Thymus (tissue), 11 donors: ENCODE measurements at regions not wholly inside any gene's neighbourhood (a gene's known extent, or its start where the extent isn't known, plus 50 kb on each side); places are given as distances from the start of the nearest gene placed in this dataset.

ENCODE experiments used
- DNase-seq, 9 donors: peaks; one replicate each; pipeline ENCODE4 v3.0.0-alpha.2; 2013; ENCODE audit warnings: low spot score in 9 of 9, low read depth in 6 of 9, missing footprints in 1 of 9
- H3K27ac ChIP-seq, 2 donors: one replicate each; pipeline ENCODE4 v1.5.1; 2013; ENCODE audit warnings: control low read depth in 1 of 2, low read depth in 1 of 2, low read length in 1 of 2, mild to moderate bottlenecking in 1 of 2, moderate library complexity in 1 of 2
- H3K27me3 ChIP-seq, 2 donors: one replicate each; pipeline ENCODE4 v1.5.1; 2013; ENCODE audit warnings: low read length in 1 of 2; ENCODE audit not compliant: control insufficient read depth in 2 of 2, insufficient read depth in 1 of 2
- H3K36me3 ChIP-seq, 2 donors: one replicate each; pipeline ENCODE4 v1.5.1; 2013; ENCODE audit warnings: low read length in 1 of 2, mild to moderate bottlenecking in 1 of 2, moderate library complexity in 1 of 2; ENCODE audit not compliant: control insufficient read depth in 2 of 2, insufficient read depth in 2 of 2
- H3K4me1 ChIP-seq, 2 donors: one replicate each; pipeline ENCODE4 v1.5.1; 2013; ENCODE audit warnings: low read length in 2 of 2; ENCODE audit not compliant: control insufficient read depth in 2 of 2, insufficient read depth in 2 of 2
- H3K4me3 ChIP-seq, 2 donors: one replicate each; pipeline ENCODE4 v1.5.1; 2013; ENCODE audit warnings: low read length in 2 of 2, control low read depth in 1 of 2, mild to moderate bottlenecking in 1 of 2
- H3K9me3 ChIP-seq, 2 donors: one replicate each; pipeline ENCODE4 v1.5.1; 2013; ENCODE audit warnings: low read length in 1 of 2, mild to moderate bottlenecking in 1 of 2; ENCODE audit not compliant: control insufficient read depth in 2 of 2, insufficient read depth in 1 of 2
- WGBS: extraction: QIAGEN DNeasy Blood & Tissue Kit; methylation state at CpG from one replicate; pipeline ENCODE4 v1.1.7; 2013; 5-methylcytosine and 5-hydroxymethylcytosine counted together
- donor health status: healthy.

DNA sequence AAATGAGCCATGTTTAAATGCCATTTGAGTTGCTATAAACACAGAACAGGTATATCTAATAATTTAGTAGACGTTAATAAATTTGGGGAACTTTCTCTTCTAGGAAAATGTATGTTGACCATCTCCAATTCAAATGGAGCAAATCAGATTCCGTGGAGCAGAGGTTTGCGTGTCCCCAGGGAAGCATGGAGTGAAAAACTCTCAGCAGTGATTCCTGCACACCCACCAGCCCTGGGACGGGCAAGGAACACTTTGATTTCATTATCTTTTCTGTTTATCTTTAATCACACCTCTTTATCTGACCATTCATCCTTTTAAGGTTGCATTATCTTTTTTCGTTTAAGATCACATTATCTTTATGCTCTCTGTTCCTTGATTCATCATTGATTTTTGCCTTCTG lies 95.0 kb downstream of the RNASET2 start:
- no peak for DNase-seq
- no peak overlapping the region for H3K27ac ChIP-seq
- no peaks in the 10 kb centered on the region for H3K36me3 ChIP-seq
- peaks cover 38 to 61% of the 10 kb centered on the region in 2 donors for H3K27me3 ChIP-seq
- H3K4me3 ChIP-seq = no peak overlapping the region
- peaks cover 0 to 11% of the 10 kb centered on the region in 2 donors for H3K4me1 ChIP-seq
- no peaks in the 10 kb centered on the region for H3K9me3 ChIP-seq
- WGBS = 87% methylated on average over 5 of the region's 5 CpGs

DNA sequence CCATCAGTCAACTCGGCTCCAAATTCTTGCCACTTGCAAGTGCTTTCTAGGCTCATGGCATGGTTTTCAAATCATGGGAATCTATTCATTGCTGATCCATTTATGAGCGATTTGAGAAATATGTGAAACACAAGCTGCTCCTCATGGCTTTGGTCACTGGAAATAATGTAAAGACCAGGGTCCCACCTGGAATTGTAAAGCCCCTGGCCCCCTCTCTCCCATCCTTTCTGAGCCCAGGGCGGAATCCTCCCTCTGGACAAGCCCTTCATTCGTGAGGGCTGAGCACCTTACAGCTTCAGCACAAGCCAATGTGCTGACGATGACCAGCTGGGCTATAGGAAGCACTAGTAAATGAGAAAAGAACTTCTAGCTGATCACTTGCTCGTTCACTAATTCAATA lies 96.0 kb downstream of the RNASET2 start:
- Histone ChIP-seq H3K4me3 (no peak overlapping the region), H3K4me1 (peaks cover 0 to 11% of the 10 kb centered on the region in 2 donors), H3K36me3 (no peaks in the 10 kb centered on the region), H3K9me3 (no peaks in the 10 kb centered on the region), H3K27me3 (peaks cover 35 to 60% of the 10 kb centered on the region in 2 donors), H3K27ac (no peak overlapping the region)
- no peak for DNase-seq
- WGBS = 62% methylated on average over 6 of the region's 6 CpGs

DNA sequence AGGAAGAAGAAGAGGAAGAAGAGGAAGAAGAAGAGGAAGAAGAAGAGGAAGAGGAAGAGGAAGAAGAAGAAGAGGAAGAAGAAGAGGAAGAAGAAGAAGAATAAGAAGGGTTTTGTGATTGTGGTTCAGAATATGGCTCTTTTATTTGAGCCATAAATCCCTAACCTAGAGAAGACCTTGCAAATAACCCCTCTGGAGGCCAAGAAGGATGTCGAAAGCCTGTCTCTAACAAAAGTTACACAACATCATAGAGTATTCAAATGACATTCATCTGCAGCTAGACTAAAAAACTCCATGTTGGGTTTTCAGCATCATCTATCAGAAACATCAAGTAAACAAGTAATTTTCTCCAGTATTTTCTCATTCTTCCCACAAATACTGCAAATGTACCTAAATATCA lies 100.9 kb downstream of the RNASET2 start:
- Histone ChIP-seq H3K36me3 (no peaks in the 10 kb centered on the region), H3K4me1 (no peaks in the 10 kb centered on the region), H3K27ac (no peak overlapping the region), H3K4me3 (no peak overlapping the region), H3K9me3 (no peaks in the 10 kb centered on the region), H3K27me3 (peaks cover 2 to 13% of the 10 kb centered on the region in 2 donors)
- no peak for DNase-seq
- 100% methylated on average over 1 of the region's 1 CpG for WGBS

DNA sequence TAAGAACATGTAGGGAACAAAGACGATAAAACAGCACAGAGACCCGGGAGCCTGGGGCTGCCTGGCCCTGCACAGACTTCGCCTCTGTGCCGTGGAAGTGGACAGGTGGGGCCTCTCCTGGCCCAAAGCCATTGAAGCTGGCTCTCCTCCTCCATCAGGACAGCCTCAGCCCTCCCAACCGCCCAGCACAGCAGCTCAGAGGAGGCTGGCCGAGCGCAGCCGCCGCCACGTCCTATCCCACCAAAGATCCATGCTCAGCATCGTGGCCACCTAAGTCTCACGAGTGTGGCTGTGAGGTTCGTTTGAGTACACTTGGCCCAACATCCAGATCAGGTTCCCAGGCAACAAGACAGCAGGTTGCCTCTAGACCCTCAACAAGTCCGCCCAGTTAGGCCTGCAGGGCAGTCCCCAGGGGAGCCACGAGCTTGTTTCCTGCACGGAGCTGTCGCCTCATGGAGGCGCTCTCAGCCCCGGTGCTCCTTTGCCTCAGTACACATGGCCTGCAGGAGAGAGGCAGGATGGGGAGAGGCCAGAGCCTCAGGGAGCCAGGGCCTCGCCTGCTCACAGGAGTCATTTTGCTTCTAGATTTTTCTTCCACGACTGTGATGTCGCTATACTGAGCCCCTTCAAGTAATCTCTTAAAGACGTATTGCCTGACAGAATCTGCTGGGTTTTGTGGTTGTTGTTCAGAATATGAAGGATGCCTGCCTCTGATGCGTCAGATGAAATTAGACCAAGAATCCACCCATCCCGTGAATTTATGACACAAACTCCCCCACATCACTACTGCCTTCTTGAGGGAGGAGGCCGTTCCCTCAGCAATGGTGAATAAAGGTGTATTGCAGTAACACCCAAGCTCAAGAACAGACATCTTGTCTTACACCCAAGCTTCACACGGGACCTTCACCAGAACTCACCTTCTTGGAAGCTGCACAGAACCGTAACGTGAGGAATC lies 102.7 kb downstream of the RNASET2 start:
- WGBS = 92% methylated on average over 29 of the region's 29 CpGs
- DNase-seq = no peak
- no peaks in the 10 kb centered on the region for H3K9me3 ChIP-seq

DNA sequence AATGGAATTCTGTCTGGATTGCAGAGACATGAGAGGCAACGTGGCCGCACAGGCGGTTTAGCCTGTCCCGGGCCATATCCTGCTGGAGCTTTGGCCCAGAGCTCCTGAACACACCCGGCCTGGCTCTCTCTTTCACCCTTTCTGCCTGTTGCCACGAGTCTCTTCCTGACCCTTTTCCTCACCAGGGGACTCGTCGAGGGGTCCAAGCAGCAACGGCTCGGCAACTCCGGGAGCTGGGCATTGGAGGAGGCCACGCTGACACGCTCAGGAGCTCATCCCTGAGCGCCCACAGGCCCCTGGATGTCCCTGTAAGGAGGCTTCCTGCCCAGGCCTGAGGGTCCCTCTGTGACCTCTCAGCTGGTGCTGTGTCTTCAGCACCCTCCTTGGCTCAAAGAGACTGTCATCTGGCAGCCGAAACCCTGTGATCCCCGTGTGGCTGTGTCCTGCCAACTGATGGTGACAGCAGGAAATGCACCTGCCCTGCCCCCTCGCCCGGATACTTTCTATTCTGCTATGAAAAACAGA lies 103.8 kb downstream of the RNASET2 start:
- no peak for DNase-seq
- 85% methylated on average over 18 of the region's 18 CpGs for WGBS
- Histone ChIP-seq H3K27me3 (no peaks in the 10 kb centered on the region), H3K27ac (no peak overlapping the region), H3K36me3 (no peaks in the 10 kb centered on the region), H3K4me1 (no peaks in the 10 kb centered on the region), H3K9me3 (no peaks in the 10 kb centered on the region), H3K4me3 (no peak overlapping the region)

More for the DNA sequence above, 102.7 kb downstream of the RNASET2 start:
- Histone ChIP-seq H3K27me3 (peaks cover 0 to 2% of the 10 kb centered on the region in 2 donors), H3K4me3 (no peak overlapping the region), H3K4me1 (no peaks in the 10 kb centered on the region), H3K36me3 (no peaks in the 10 kb centered on the region), H3K27ac (no peak overlapping the region)

DNA sequence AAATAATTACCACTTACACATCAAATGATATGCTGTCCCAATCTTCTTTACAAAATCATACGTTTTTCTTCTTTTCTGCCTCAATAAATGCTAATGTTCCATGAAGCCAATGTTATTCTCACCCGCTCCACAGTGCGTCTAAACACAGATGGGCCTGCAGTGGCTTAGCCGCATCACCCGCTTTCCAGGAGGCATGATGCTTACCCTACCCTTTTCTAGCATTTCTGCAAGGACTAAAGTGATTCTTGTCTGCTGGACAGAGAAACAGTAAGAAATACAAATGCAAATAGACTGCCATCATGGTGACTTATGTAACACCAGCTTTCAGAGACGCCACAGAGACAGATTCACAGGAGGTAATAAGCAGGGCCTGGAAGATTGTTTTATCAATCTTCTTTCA lies 104.4 kb downstream of the RNASET2 start:
- H3K27me3 ChIP-seq = no peaks in the 10 kb centered on the region
- no peak for DNase-seq
- no peaks in the 10 kb centered on the region for H3K36me3 ChIP-seq
- 93% methylated on average over 6 of the region's 6 CpGs for WGBS
- no peaks in the 10 kb centered on the region for H3K9me3 ChIP-seq
- H3K4me1 ChIP-seq = no peaks in the 10 kb centered on the region
- no peak overlapping the region for H3K4me3 ChIP-seq
- H3K27ac ChIP-seq = no peak overlapping the region

DNA sequence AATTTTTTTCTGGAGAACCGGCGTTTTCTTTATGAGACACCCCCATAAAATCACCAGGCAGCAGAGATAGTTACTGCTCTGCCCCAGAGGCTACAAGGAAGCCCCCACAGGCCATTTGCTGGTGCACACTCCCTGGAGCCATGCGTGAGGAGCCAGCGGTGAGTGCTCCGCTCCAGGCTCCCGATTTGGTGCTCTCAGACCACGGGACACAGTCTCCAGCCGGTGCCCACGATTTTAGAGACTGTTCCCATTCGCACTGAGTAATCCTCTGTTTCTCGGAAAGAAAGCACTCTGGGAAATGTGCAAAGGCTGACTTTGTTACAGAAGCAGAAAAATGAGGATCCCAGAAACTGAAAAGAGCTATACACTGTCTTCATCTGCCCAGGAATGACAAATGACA lies 104.9 kb downstream of the RNASET2 start:
- 96% methylated on average over 11 of the region's 11 CpGs for WGBS
- DNase-seq = no peak

DNA sequence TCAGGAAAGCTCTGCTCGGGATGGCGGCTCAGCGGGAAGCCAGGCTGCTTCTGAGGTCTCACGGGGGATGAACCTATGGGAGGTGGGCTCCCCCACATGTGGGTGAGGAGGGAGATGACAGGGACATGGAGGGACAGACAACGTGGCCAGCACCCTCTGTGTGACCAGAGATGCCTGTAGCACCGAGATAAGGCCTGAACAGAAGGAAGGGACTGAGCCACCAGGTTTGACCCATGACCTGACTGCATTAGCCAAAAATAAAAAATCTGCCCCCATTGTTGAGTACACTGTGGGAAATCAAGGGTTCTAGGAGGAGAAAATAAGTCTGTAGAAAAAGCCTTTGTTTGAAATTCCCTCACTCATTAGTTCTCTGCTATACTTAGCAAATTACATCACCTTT lies 105.7 kb downstream of the RNASET2 start:
- no peaks in the 10 kb centered on the region for H3K27me3 ChIP-seq
- no peak for DNase-seq
- no peaks in the 10 kb centered on the region for H3K9me3 ChIP-seq
- no peak overlapping the region for H3K4me3 ChIP-seq
- H3K27ac ChIP-seq = no peak overlapping the region
- H3K36me3 ChIP-seq = no peaks in the 10 kb centered on the region
- WGBS = 78% methylated on average over 6 of the region's 6 CpGs
- H3K4me1 ChIP-seq = no peaks in the 10 kb centered on the region

More for the DNA sequence above, 104.9 kb downstream of the RNASET2 start:
- no peaks in the 10 kb centered on the region for H3K9me3 ChIP-seq
- H3K27ac ChIP-seq = no peak overlapping the region
- H3K4me1 ChIP-seq = no peaks in the 10 kb centered on the region
- H3K4me3 ChIP-seq = no peak overlapping the region
- no peaks in the 10 kb centered on the region for H3K27me3 ChIP-seq
- no peaks in the 10 kb centered on the region for H3K36me3 ChIP-seq

DNA sequence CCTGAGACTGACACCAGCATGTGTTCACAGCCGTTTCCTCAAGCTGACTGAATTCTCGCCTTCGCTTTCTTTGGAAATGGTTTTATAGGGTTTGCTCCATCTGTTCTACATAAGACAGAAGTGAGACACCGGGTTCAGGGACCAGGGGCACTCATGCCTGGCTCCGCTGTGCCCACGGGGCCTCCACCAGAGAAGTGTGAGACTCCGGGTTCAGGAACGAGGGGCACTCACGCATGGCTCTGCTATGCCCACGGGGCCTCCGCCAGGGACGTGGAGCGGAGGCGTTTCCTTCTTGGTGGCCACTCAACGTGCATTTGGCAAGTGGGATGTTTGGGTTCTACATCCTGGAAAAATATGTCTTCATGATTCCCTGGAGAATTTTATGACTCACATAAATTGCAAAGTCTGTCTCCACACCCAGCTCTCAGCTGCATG lies 106.6 kb downstream of the RNASET2 start:
- DNase-seq = no peak
- Histone ChIP-seq H3K4me3 (no peak overlapping the region), H3K9me3 (no peaks in the 10 kb centered on the region), H3K27me3 (no peaks in the 10 kb centered on the region), H3K27ac (no peak overlapping the region), H3K36me3 (no peaks in the 10 kb centered on the region), H3K4me1 (no peaks in the 10 kb centered on the region)
- WGBS = 96% methylated on average over 15 of the region's 15 CpGs
